ENCODE measurements at regions not wholly inside any gene's neighbourhood (a gene's known extent, or its start where the extent isn't known, plus 50 kb on each side); places are given as distances from the start of the nearest gene placed in this dataset.
"Not testable (repeated sequence)": the region's sequence is repeated elsewhere in the genome, so short reads cannot be mapped to it uniquely, and the experiment has no call there.

GRCh38 chr12:54105809-54106208 is 52.2 kb downstream of the HOXC4 start:
- POLR2A ChIA-PET; ATAC-seq; DNase-seq (ENCODE audit: low spot score); H3K27ac Mint-ChIP-seq; H3K36me3 Mint-ChIP-seq; H3K9me3 Mint-ChIP-seq: not testable (repeated sequence)
- CTCF ChIA-PET = interaction anchor here (1.0 kb wide), 1 partner anchor 86 kb away, joined by 6 read pairs; no protein-coding TSS in a partner anchor
- peaks cover 99% of the 10 kb centered on the region for H3K27me3 Mint-ChIP-seq (ENCODE audit: low read depth)
- peaks cover 11% of the 10 kb centered on the region for H3K4me1 Mint-ChIP-seq
- peak overlapping the region; percentile 55 for H3K4me3 Mint-ChIP-seq

- Mint-ChIP-seq H3K4me3 (peak overlapping the region; percentile 55), H3K4me1 (peaks cover 11% of the 10 kb centered on the region), H3K27me3 (ENCODE audit: low read depth) (peaks cover 99% of the 10 kb centered on the region)
- peak; percentile 50 for DNase-seq (ENCODE audit: low spot score)
- H3K36me3 Mint-ChIP-seq, H3K9me3 Mint-ChIP-seq, H3K27ac Mint-ChIP-seq, ATAC-seq, POLR2A ChIA-PET: not testable (repeated sequence)
- CTCF ChIA-PET = interaction anchor here (1.0 to 1.8 kb wide), 2 partner anchors 86 to 95 kb away, joined by 5 to 6 read pairs; no protein-coding TSS in a partner anchor
Observed at GRCh38 chr12:54106252-54106651, 52.6 kb downstream of the HOXC4 start.

- Mint-ChIP-seq H3K27me3 (ENCODE audit: low read depth) (peaks cover 99% of the 10 kb centered on the region), H3K4me3 (peak overlapping the region; percentile 55), H3K4me1 (peaks cover 11% of the 10 kb centered on the region)
- DNase-seq (ENCODE audit: low spot score) = peak; percentile 50
- H3K36me3 Mint-ChIP-seq, ATAC-seq, H3K9me3 Mint-ChIP-seq, H3K27ac Mint-ChIP-seq, POLR2A ChIA-PET: not testable (repeated sequence)
- CTCF ChIA-PET = interaction anchor here (1.8 kb wide), 1 partner anchor 94 kb away, joined by 5 read pairs; no protein-coding TSS in a partner anchor
- 0 out of 2 replicates have a peak, but pooled peaks have one; percentile 38 for TF ChIP-seq ZNF121 (CRISPR knock-in tag; IDR thresholded peaks at IDR 0.05)
Observed at GRCh38 chr12:54106803-54107579, 53.4 kb downstream of the HOXC4 start.

GRCh38 chr12:54112336-54112735 is 58.7 kb downstream of the HOXC4 start:
- DNase-seq (ENCODE audit: low spot score); POLR2A ChIA-PET; H3K27ac Mint-ChIP-seq; H3K9me3 Mint-ChIP-seq; H3K4me3 Mint-ChIP-seq; H3K4me1 Mint-ChIP-seq; H3K36me3 Mint-ChIP-seq; CTCF ChIA-PET; ATAC-seq: not testable (repeated sequence)
- H3K27me3 Mint-ChIP-seq (ENCODE audit: low read depth) = peaks cover 98% of the 10 kb centered on the region

- ATAC-seq; H3K4me1 Mint-ChIP-seq; H3K9me3 Mint-ChIP-seq; H3K27ac Mint-ChIP-seq; H3K36me3 Mint-ChIP-seq; DNase-seq (ENCODE audit: low spot score); H3K4me3 Mint-ChIP-seq; POLR2A ChIA-PET: not testable (repeated sequence)
- peaks cover 99% of the 10 kb centered on the region for H3K27me3 Mint-ChIP-seq (ENCODE audit: low read depth)
- CTCF ChIA-PET = interaction anchor here (1.0 to 1.2 kb wide), 3 partner anchors 43 to 85 kb away, joined by 3 read pairs; no protein-coding TSS in a partner anchor
Observed at GRCh38 chr12:54116055-54116454, 62.4 kb downstream of the HOXC4 start.

- H3K4me3 Mint-ChIP-seq; H3K9me3 Mint-ChIP-seq; ATAC-seq; POLR2A ChIA-PET; H3K36me3 Mint-ChIP-seq; H3K27ac Mint-ChIP-seq; H3K4me1 Mint-ChIP-seq; DNase-seq (ENCODE audit: low spot score): not testable (repeated sequence)
- peaks cover 99% of the 10 kb centered on the region for H3K27me3 Mint-ChIP-seq (ENCODE audit: low read depth)
- CTCF ChIA-PET = interaction anchor here (1.0 to 1.3 kb wide), 2 partner anchors 91 to 360 kb away, joined by 3 to 4 read pairs; no protein-coding TSS in a partner anchor
Observed at GRCh38 chr12:54117392-54117791, 63.8 kb downstream of the HOXC4 start.

- H3K4me1 Mint-ChIP-seq; H3K4me3 Mint-ChIP-seq; DNase-seq (ENCODE audit: low spot score); POLR2A ChIA-PET; ATAC-seq; H3K36me3 Mint-ChIP-seq; CTCF ChIA-PET; H3K27ac Mint-ChIP-seq; H3K9me3 Mint-ChIP-seq: not testable (repeated sequence)
- H3K27me3 Mint-ChIP-seq (ENCODE audit: low read depth) = peaks cover 100% of the 10 kb centered on the region
Observed at GRCh38 chr12:54119082-54119481, 65.4 kb downstream of the HOXC4 start.

- CTCF ChIA-PET; POLR2A ChIA-PET; H3K36me3 Mint-ChIP-seq; H3K27ac Mint-ChIP-seq; DNase-seq (ENCODE audit: low spot score); H3K4me3 Mint-ChIP-seq; ATAC-seq; H3K9me3 Mint-ChIP-seq: not testable (repeated sequence)
- Mint-ChIP-seq H3K27me3 (ENCODE audit: low read depth) (peaks cover 100% of the 10 kb centered on the region), H3K4me1 (peaks cover 35% of the 10 kb centered on the region)
Observed at GRCh38 chr12:54123981-54124380, 64.8 kb downstream of the SMUG1 start.

GRCh38 chr12:54125708-54126028 is 63.1 kb downstream of the SMUG1 start:
- ChIA-PET POLR2A (interaction anchor here (0.7 kb wide), 2 partner anchors 27 to 80 kb away, joined by 4 read pairs; no protein-coding TSS in a partner anchor), CTCF (interaction anchor here (0.7 to 2.6 kb wide), 7 partner anchors 9 to 156 kb away, joined by 3 to 9 read pairs (median 4); partner anchors contain the start of gene HOXC5)
- not testable (repeated sequence) for DNase-seq (ENCODE audit: low spot score); H3K9me3 Mint-ChIP-seq; H3K27ac Mint-ChIP-seq; H3K36me3 Mint-ChIP-seq
- Mint-ChIP-seq H3K4me3 (peak overlapping the region; percentile 67), H3K4me1 (peaks cover 38% of the 10 kb centered on the region), H3K27me3 (ENCODE audit: low read depth) (peaks cover 100% of the 10 kb centered on the region)
- peak; percentile 17 for ATAC-seq

Measured in WTC11 (cell line).